ENCODE measurements at regions not wholly inside any gene's neighbourhood (a gene's known extent, or its start where the extent isn't known, plus 50 kb on each side); places are given as distances from the start of the nearest gene placed in this dataset.

DNA sequence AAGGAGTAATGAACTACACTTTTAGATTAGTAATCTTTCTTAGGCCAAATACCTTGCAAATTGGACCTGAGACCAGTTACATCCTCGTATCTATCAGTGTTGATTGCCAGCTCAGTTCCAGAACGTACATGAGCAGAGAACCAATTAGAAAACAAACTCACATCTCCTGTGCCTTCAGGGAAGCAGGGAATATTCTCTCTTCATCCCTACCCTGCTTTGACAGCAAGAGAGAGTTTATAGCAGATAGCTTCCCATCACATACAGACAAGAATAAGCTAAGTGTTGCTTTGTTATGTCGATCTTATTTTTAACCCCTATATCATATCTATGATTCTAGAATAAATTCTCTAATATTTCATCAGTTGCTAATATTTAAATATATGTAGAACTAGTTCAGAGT is 181.8 kb downstream of the DSC3 start:
- Histone ChIP-seq H3K4me3 (ENCODE audit: low read depth in 2 of 2, low read length in 2 of 2) (no peak overlapping the region), H3K27ac (ENCODE audit: low read length) (no peak overlapping the region), H3K36me3 (ENCODE audit: control insufficient read depth, insufficient read depth, low read length) (no peaks in the 10 kb centered on the region), H3K9me3 (ENCODE audit: control insufficient read depth, insufficient read depth, low read depth, low read length) (no peaks in the 10 kb centered on the region), H3K27me3 (ENCODE audit: control insufficient read depth, insufficient read depth, low read length) (no peaks in the 10 kb centered on the region), H3K4me1 (ENCODE audit: control insufficient read depth, insufficient read depth, low read length) (no peaks in the 10 kb centered on the region)
- TF ChIP-seq, protein P1, sequence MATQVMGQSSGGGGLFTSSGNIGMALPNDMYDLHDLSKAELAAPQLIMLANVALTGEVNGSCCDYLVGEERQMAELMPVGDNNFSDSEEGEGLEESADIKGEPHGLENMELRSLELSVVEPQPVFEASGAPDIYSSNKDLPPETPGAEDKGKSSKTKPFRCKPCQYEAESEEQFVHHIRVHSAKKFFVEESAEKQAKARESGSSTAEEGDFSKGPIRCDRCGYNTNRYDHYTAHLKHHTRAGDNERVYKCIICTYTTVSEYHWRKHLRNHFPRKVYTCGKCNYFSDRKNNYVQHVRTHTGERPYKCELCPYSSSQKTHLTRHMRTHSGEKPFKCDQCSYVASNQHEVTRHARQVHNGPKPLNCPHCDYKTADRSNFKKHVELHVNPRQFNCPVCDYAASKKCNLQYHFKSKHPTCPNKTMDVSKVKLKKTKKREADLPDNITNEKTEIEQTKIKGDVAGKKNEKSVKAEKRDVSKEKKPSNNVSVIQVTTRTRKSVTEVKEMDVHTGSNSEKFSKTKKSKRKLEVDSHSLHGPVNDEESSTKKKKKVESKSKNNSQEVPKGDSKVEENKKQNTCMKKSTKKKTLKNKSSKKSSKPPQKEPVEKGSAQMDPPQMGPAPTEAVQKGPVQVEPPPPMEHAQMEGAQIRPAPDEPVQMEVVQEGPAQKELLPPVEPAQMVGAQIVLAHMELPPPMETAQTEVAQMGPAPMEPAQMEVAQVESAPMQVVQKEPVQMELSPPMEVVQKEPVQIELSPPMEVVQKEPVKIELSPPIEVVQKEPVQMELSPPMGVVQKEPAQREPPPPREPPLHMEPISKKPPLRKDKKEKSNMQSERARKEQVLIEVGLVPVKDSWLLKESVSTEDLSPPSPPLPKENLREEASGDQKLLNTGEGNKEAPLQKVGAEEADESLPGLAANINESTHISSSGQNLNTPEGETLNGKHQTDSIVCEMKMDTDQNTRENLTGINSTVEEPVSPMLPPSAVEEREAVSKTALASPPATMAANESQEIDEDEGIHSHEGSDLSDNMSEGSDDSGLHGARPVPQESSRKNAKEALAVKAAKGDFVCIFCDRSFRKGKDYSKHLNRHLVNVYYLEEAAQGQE (IDR thresholded peaks at IDR 0.05; ENCODE audit: insufficient read depth in 1 of 2, low read depth in 2 of 2, low read length in 1 of 2): no peak
- no peak for TF ChIP-seq SIN3A (IDR thresholded peaks at IDR 0.05; ENCODE audit: borderline replicate concordance, insufficient read depth, low read depth, low read length)
- TF ChIP-seq TCF7L2 (IDR thresholded peaks at IDR 0.05; ENCODE audit: low read depth, low read length): no peak
- TF ChIP-seq, protein P2, sequence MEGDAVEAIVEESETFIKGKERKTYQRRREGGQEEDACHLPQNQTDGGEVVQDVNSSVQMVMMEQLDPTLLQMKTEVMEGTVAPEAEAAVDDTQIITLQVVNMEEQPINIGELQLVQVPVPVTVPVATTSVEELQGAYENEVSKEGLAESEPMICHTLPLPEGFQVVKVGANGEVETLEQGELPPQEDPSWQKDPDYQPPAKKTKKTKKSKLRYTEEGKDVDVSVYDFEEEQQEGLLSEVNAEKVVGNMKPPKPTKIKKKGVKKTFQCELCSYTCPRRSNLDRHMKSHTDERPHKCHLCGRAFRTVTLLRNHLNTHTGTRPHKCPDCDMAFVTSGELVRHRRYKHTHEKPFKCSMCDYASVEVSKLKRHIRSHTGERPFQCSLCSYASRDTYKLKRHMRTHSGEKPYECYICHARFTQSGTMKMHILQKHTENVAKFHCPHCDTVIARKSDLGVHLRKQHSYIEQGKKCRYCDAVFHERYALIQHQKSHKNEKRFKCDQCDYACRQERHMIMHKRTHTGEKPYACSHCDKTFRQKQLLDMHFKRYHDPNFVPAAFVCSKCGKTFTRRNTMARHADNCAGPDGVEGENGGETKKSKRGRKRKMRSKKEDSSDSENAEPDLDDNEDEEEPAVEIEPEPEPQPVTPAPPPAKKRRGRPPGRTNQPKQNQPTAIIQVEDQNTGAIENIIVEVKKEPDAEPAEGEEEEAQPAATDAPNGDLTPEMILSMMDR (IDR thresholded peaks at IDR 0.05): no peak
- TF ChIP-seq POLR2AphosphoS5 (IDR thresholded peaks at IDR 0.05; ENCODE audit: low read depth, low read length): no peak
- in situ Hi-C loops (cut with HindIII; ENCODE audit: low pct_unique_long_range_greater_than_20kb, low sequenced_read_pairs) (no loop called here), intact Hi-C loops (cut with micrococcal nuclease; ENCODE audit: unreplicated experiment) (no loop called here)
- BruUV-seq (replicated peaks): no TSS peak
- POLR2A ChIA-PET: no interaction called here
- DNase-seq (ENCODE audit: low read depth, low spot score) (no peak), ATAC-seq (no peak)
- CTCF ChIA-PET: no interaction called here

DNA sequence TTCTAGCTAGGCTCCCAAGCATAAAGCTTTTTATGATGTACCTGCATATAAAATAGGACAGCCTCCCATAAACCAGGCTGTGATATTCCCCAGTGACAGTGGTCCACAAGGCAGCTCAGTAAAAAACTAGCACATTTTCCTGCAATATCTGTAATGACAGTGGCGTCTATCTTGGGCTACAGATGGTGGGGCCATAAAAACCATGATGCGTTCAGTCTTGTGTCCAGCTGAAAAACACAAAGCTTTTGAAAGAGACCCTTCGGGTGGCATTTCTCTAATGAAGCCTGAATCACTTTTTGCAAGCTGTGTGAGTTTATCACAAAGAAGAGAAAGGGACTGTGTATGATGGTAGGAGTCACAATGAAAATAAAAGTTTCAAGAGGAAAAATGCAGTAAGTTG is 183.5 kb downstream of the DSC3 start:
- no peak for DNase-seq (ENCODE audit: low read depth, low spot score)
- Histone ChIP-seq H3K27me3 (ENCODE audit: control insufficient read depth, insufficient read depth, low read length) (no peaks in the 10 kb centered on the region), H3K4me1 (ENCODE audit: control insufficient read depth, insufficient read depth, low read length) (no peaks in the 10 kb centered on the region), H3K4me3 (ENCODE audit: low read depth in 2 of 2, low read length in 2 of 2) (no peak overlapping the region), H3K27ac (ENCODE audit: low read length) (no peak overlapping the region), H3K36me3 (ENCODE audit: control insufficient read depth, insufficient read depth, low read length) (no peaks in the 10 kb centered on the region), H3K9me3 (ENCODE audit: control insufficient read depth, insufficient read depth, low read depth, low read length) (no peaks in the 10 kb centered on the region)
- CTCF ChIA-PET: no interaction called here
- TF ChIP-seq, protein P2 (IDR thresholded peaks at IDR 0.05): no peak
- TF ChIP-seq, protein P1 (IDR thresholded peaks at IDR 0.05; ENCODE audit: insufficient read depth in 1 of 2, low read depth in 2 of 2, low read length in 1 of 2): no peak
- TF ChIP-seq POLR2AphosphoS5 (IDR thresholded peaks at IDR 0.05; ENCODE audit: low read depth, low read length) (no peak), SIN3A (IDR thresholded peaks at IDR 0.05; ENCODE audit: borderline replicate concordance, insufficient read depth, low read depth, low read length) (no peak), TCF7L2 (IDR thresholded peaks at IDR 0.05; ENCODE audit: low read depth, low read length) (no peak)
- no peak for ATAC-seq
- in situ Hi-C loops (cut with HindIII; ENCODE audit: low pct_unique_long_range_greater_than_20kb, low sequenced_read_pairs): no loop called here
- POLR2A ChIA-PET: no interaction called here
- no TSS peak for BruUV-seq (replicated peaks)
- intact Hi-C loops (cut with micrococcal nuclease; ENCODE audit: unreplicated experiment): no loop called here

Data from Panc1 (cell line).